Nucleus accumbens (tissue), 56 donors: ENCODE measurements at regions not wholly inside any gene's neighbourhood (a gene's known extent, or its start where the extent isn't known, plus 50 kb on each side); places are given as distances from the start of the nearest gene placed in this dataset.

Experiments
- DNase-seq, 56 donors: peaks; one replicate each; lab custom pipeline; 2025; lab: John Stamatoyannopoulos, UW

- DNase-seq = no peak
Measured at GRCh38 chr3:153311541-153311940, 149.5 kb downstream of the RAP2B start.

GRCh38 chr3:153313302-153313965 is 151.4 kb downstream of the RAP2B start:
- no peak for DNase-seq

GRCh38 chr3:153314038-153314437 is 152.0 kb downstream of the RAP2B start:
- DNase-seq = no peak

GRCh38 chr3:153315781-153316180 is 153.8 kb downstream of the RAP2B start:
- no peak for DNase-seq

DNA sequence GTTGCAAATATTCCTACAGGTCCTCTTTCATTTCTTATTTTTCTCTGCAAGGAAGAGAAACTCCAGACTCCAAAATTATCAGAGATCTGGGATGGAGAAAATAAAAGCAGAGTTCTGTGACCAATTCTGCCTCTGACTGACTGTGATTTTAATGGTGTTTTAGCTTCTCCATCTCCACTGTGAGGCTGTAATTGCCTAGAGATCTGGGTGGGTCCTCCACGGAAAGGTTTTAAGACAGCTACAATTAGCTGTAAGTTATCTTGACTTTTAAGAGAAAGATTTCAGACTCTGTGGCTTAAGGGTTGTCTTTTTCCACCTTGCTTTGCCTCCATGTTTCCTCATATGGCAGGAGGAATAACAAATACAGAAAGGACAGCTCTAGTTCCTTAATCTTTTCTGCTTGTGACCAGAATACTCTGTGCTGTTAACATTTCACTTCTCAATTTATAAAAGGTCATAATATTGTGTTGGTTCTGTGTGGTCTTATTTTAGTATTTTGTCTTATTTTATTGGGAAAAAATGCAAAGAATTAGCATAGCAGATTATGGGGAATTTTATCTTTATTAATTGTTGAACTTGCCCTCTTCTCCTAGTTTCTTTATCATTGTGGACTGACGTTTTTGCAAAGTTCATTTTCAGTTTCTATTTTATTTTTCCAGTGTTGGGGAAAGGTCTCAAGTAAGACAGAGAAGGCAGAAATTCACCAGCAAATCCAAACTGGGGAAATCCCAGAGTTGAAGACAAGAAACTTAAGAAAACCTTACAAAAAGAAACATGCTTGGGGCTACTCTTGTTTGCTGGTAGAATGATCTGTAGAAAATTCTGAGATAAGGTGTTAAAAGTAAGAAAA is 157.9 kb downstream of the RAP2B start:
- no peak for DNase-seq

DNA sequence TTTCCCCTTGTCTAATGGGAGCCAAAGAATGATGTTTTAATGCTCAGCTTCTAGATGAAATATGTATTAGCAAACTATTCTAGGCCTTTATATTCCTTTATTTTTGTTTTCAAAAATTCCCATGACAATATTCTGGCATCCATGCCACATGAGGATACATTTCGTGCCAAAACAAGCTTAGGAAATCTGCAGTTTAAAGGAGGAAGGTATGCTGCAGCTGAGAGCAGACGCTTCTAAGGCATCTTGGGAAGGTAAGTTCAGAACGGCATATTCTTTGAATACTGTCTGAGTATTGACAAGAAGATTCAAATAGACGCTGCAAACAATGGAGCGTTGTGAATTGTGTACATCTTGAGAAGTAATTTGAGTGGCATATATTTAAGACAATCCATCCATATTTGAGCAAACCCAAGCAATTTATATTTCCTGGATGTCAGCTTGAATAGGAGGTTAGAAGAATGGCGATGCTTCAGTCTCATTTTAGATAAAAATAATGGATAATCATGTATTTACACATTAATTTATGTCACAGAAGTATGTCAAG is 158.6 kb downstream of the RAP2B start:
- DNase-seq = no peak

GRCh38 chr3:153328690-153329089 is 166.7 kb downstream of the RAP2B start:
- DNase-seq = no peak

- DNase-seq = no peak
Measured at GRCh38 chr3:153330901-153331300, 168.9 kb downstream of the RAP2B start.

GRCh38 chr3:153331676-153332075 is 169.7 kb downstream of the RAP2B start:
- no peak for DNase-seq

DNA sequence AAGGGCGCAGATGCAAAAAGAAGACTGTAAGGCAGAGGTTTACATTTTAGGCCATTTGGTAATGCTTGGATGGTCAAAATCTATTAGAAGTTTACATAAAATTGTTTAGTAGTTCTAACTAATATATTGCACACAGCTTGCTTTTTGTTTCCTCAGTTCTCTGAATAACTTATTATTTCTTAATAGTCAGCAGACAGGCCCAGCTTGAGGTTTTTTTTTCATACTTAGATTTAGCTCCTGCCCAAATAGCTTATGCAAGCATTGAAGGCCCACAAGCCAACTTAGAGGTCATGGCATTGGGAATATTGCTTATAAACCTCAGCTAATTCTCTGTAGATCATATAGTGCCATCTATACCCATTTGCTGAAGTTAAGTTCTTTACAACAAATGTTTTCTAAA is 172.5 kb downstream of the RAP2B start:
- no peak for DNase-seq

GRCh38 chr3:153337369-153337768 is 175.3 kb downstream of the RAP2B start:
- no peak for DNase-seq

GRCh38 chr3:153338487-153338886 is 176.5 kb downstream of the RAP2B start:
- DNase-seq = no peak

DNA sequence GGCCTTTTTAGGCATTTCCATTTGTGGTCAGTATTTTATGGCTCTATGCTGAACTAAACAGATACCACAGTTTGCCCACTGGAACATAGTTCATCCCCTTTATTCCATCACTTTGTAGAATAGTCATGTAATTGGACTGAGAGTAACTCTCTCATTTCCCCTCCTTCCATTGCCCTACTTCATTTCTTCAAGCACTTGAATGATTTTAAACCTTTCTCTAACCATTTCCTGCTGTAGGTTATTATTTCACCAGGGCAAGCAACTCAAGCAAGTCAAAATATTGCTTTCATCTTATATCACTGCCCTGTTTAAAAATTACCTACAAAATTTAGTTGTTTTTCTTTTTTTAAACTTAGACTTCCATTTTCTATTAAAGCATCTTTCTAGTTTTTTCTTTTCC is 177.0 kb downstream of the RAP2B start:
- DNase-seq = no peak

GRCh38 chr3:153343988-153344782 is 182.2 kb downstream of the RAP2B start:
- DNase-seq = no peak

- no peak for DNase-seq
Measured at GRCh38 chr3:153348457-153349107, 186.6 kb downstream of the RAP2B start.

GRCh38 chr3:153349108-153349499 is 187.1 kb downstream of the RAP2B start:
- DNase-seq = no peak

- no peak for DNase-seq
Measured at GRCh38 chr3:153350420-153350819, 188.4 kb downstream of the RAP2B start.

DNA sequence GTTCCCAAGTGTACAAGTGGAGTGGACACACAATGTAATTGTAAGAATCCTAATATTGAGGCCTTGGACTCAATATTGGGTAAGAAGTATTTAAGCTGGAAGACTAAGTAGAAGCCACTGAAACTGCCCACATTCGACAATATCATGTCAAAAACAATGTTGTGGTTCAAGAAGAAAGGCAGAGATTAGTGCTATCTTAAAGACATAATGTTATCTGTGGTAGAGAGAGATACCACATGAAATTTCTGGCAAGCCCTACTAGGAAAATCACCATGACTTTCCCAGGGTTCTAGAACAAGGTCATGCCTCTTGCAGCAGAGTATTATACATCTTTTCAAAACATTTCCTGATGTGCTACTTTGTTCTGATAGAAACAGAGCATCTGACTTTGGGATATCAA is 192.6 kb downstream of the RAP2B start:
- DNase-seq = no peak

DNA sequence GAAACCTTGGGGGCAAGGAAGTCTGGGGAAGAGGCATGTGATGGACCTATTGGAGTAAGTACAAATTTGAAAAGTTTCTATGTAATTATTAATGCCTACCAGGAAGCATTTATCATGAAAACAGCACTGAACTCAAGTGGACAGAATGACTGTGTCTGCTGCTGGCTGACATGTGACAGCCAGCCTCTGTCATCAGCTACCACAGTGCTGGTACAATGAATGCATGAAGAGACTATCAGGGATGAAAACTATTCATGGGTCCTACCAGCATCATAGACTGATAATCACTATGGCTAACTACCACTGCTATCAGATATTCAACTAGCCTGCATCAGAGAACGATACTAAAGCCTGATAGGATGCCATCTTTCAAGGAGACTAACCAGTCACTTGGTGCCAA is 193.5 kb downstream of the RAP2B start:
- DNase-seq = no peak

- DNase-seq = no peak
Measured at GRCh38 chr3:153356908-153357307, 194.9 kb downstream of the RAP2B start.

DNA sequence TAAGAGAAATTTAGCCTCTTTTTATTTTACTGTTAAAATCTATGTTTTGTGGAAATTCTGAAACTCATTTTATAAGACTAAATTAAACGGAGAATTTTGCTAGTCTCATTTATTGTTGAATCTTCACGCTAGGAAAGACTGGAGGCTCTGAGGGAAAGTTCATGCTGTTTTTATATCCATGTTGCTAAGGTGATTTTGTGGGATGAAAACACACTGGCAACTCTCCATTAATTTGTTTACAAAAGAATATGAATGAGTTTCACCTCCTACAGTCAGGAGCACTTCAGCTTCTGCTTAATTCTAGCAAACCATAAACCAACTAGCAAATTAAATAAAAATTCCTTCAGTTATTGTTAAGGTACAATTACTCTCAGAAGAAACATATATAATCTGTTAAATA is 195.4 kb downstream of the RAP2B start:
- DNase-seq = no peak
